Tongue (tissue), 1 donor: ENCODE measurements at regions not wholly inside any gene's neighbourhood (a gene's known extent, or its start where the extent isn't known, plus 50 kb on each side); places are given as distances from the start of the nearest gene placed in this dataset.

Experiments used
- DNase-seq: peaks from one replicate; pipeline ENCODE4 v3.0.0-alpha.2; 2015

DNA sequence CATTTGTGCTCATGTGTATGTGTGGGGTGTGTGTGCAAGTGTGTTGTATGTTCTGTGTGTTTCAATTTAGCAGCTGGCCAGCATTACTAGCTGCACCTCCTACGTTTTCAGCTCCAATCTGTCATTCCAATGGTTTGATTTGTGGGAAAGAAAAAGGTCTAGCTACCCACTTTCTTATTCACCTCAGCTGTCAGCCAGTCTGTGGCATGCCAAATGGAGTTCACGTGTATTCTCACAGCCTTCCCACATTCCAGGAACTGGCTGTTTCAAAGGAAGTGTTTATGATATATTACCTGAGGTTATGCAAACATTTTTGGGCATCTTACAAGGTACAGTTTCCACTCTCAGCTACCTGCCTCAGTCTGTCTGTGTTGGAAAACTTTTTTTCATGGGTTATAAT is 220.2 kb upstream of the CPNE8 start:
- no peak for DNase-seq

DNA sequence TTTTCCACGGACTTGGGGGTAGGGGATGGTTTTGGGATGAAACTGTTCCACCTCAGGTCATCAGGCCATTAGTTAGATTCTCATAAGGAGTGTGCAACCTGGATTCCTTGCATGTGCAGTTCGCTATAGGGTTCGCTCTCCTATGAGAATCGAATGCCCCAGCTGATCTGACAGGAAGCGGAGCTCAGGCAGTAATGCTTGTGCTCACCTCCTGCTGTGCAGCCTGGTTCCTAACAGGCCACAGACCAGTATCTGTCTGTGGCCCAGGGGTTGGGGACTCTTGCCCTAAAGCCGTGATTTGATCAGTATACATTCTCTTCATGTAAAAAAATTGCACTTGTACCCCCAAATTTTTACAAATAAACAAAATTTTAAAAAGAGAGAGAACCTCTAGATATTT is 219.4 kb upstream of the CPNE8 start:
- no peak for DNase-seq

DNA sequence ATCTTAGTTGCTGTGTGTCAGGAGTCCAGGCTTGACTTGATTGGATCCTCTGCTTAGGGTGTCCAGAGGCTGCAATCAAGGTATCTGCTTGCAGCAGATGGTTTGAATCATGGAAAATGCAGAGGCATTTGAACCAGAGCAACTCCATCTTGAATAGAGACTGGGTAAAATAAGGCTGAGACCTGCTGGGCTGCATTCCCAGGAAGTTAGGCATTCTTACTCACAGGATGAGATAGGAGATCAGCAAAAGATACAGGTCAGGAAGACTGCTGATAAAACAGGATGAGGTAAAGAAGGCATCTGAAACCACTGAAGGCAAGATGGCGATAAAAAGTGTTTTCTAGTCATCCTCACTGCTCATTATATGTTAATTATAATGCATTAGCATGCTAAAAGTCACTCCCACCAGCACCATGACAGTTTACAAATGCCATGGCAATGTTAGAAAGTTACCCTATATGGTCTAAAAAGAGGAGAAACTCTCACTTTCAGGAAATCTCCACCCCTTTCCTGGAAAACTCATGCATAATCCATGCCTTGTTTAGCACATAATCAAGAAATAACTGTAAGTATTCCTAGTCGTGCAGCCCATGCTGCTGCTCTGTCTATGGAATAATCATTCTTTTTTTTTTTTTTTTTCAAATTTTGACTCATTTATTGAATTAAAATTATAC is 218.3 kb upstream of the CPNE8 start:
- DNase-seq: no peak

DNA sequence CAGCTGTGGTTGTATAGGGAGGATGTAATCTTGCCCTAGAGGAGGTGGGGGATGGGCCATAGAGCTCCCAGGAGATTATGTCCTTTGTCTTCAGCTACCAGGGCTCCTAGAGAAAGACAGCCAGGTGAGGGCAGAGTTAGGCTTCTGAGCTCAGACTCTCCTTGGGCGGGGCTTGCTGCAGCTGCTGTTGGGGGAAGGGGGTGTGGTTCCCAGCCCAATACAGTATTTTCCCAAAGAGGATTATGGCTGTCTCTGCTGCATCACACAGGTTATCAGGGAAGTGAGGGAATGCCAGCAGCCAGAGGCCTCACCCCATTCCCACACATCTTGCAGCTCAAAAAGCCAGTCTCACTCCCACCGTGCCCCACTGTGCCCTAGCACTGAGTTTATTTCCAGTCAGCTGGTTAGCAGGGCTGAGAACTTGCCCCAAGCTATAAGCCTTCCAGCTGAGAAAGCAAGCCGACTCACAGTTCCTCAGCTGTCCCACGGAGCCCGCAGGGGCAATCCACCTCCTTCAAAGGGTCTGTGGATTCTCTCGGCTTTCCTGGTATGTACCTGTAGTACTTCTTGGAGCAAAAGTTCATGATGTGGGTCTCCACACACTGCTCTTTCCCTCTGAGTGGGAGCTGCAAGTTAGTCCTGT is 217.3 kb upstream of the CPNE8 start:
- no peak for DNase-seq

DNA sequence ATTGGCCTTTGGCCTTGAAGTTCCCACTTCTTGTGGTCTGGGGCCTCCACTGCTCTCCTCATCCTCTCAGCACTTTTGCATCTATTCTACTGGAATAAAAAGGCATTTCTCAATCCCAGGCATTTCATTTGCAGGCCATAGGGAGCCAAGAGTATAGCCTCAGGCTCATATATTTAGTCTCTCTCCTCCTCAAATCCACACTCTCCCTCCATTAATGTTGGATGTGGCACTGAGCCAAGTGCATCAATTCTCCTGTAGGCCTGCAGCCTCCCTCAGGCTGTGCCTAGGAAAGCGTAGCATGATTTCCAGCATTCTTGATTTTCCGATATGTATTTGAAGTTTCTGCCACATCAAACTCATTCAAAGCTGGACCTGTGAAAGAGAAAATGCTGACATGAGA is 211.5 kb upstream of the CPNE8 start:
- no peak for DNase-seq

DNA sequence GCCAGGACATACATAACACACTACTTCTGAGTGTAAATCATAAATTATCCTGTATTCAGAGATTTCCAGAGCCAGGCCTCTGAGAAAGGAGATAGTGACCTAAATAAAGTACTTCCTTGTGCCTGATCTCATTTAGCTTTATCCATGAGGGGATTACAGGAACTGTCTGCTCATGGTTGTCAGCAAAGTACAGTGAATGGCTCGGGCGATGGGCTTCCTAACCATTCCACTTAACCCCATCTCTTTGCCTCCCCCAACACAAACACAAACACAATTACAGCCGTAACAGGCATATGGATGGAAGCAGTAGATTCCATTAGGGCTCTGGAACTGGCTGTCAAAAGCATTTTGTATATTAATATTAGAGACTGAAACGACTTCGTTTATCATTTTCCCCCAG is 206.7 kb upstream of the CPNE8 start:
- DNase-seq: no peak

DNA sequence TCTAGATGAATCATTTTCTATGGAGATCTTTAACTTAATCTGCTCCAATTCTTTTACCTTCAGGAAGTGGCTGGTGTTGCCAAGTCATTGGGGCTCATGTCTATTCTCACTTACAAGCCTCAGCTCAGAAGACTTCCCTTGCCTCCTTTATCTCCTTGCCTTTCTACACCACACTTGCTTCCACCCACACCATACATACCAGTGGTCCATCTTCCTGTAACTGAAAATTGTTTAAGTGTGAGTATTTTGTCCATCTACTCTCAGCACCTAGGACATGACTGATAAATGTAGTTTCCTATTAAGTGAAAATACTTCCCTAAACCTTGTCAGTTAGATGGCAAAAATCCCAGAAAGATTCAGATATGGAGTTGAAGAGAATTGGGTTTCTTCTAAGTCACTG is 199.7 kb upstream of the CPNE8 start:
- no peak for DNase-seq

DNA sequence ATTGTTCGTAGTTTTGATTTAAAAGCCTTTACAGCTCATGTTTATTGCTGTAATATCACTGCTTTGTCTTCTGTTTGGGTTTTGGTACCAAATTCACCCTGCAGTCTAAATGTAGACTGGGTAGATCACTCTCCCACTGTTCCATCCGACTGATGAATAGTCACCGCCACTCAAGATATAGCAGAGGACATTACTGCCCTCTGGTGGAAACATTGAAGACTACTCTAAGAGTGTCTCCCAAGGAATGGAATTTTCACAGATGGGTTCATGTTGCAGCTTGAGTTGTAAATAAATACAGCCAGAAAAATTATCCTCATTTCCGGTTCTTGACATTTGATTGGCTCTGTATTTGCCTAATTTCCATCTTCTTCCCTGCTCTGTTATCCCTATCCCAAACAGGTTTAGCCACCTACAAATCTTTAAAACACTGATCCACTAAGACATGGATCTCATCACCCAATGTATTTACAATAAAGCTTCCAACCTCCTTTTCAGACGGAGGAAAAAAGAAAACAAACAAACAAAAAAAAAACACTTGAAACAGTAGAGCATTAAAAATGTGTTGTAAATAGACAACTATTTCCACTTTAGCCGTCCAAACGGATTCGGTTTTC is 198.3 kb upstream of the CPNE8 start:
- DNase-seq: peak; percentile 78

DNA sequence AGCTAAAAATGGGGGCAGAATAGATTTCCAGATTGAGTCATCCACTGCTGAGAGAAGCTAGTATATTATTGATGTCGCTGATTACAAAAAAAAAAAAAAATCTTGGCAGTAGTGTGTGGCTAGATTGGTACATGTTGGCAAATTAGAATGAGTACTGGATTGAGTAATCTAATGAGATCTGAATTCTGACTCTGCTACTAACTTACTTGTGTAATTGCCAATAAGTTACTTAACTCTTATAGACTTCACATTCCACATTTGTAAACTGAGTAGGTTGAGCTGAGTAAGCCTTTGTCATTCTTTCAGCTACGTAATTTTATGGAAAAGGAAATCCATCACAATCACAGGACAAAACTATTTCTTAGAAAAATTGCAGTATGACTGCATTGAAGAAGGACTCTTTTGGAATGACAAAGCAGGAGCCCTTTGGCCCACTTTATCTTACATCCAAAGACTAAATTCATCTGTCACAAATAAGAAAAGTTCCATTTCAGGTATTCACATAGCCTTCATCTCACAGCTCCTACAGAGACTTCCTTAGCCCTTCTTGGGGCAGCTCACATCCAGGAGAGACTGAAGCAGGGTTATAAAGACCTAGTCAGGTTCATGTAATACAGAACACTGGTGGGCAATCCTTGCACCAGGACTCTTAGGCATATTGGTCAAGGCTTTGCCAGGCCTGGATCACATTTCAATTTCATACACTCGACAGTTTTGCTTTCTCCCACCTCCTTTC is 197.3 kb upstream of the CPNE8 start:
- DNase-seq: no peak

DNA sequence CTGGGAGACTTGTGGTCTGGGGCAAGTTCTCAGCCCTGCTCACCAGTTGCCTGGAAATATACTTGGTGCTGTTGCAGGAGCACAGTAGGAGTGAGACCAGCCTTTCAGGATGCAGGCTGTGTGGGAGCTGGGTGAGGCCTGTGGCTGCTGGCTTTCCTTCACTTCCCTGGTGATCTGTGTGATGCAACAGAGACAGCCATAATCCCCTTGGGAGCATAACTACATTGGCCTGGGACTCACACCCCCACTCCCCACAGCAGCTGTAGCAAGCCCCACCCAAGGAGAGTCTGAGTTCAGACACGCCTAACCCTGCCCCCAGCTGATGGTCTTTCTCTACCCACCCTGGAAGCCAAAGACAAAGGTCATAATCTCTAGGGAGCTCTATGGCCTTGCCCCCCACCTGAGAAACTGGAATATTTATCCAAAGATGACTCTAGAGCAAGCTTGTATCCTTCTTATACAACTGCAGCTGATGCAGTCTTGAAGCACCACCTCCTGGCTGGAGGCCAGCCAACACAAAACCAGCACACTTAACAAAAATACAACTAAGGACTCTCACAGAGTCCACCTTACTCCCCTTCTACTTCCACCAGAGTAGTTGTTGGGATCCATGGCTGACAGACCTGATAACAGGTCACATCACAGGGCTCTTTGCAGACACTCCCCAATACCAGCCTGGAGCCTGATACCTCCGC is 190.4 kb upstream of the CPNE8 start:
- DNase-seq: no peak

DNA sequence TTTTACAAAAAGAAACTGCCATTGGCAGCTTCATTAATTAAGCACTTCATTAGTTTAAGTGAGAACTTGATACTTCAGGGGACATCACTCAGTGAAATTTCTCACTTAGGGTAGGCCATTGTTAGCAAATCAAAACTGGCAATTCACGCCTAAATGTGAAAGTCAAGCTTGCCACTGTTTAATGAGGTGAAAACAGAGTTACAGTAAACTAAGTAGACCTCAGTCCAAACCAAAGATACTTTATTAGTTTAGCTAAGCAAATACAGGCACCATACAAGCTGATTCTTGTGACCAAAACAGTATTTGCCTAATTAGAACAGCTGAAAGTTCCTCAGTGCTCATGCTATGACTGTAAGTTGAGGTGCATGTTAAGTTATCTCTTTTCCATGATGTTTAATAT is 176.5 kb upstream of the CPNE8 start:
- no peak for DNase-seq

DNA sequence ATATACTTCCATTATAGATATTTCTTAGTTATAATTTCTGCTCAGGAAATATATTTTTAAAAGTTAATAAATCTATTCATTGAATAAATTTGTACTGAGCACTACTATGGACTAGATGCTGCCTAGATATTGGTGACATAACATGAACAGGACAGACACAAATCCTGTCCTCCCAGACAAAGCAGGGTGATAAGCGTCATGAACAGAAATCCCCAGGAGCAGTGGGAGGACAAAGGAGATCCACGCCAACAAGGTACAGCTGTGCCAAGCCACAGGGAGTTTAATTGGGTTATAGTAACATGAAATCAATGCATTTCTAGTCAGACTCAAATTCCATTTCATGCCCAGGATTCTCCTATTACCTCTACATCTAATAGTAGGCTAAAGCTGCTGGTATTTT is 171.8 kb upstream of the CPNE8 start:
- no peak for DNase-seq

DNA sequence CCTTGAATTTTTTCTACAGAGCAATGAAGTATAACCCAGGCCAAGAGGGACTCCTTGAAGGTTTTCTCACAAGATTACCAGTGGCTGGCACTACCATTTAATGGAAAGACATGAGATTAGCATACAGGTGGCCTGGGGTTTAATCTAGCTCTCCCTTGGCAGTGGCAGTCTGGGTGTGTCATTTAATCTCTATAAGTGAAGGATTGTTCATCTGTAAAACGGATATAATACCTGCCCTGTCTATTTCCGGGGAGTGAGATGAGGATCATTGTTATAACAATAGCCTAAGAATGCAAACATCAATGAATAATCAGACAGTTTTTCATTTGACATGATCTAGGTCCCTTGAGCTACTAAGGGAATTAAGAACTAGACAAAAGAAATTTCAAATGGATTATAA is 168.7 kb upstream of the CPNE8 start:
- DNase-seq: no peak

DNA sequence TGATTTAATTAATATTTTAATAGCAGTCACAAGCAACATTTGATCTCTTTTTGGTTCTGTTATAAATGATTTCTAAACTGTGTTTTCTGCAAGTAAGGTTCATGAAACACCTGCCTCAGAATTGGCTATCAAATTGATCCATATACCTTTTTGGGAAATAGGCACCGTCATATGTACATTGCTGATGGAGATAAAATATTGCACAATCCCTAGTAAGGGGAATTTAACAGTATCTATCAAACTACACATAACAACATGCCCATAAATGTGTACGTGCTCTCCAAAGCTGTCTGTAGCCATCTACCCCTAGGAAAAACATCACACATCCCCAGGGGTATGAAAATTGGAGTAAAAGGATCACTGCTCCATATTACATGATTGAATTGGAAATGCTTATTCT is 167.3 kb upstream of the CPNE8 start:
- no peak for DNase-seq

DNA sequence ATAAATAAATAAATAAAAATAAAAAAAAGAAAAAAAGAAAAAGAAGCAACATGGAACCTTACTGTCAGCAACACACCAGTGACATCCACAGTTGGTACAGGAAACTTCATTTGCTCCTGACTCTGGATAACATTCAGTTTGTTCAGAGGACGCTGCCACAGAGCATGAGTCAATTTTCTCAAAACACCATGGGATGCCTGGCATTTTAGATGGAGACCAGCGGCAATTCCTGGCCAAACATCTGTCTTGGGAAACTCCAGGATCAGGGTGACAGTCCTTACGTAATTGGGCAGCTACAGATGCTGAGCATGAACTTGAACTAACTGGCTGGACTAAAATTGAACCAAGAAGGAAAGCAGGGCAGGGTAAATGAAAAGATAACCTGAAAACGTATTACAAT is 166.2 kb upstream of the CPNE8 start:
- DNase-seq: no peak

DNA sequence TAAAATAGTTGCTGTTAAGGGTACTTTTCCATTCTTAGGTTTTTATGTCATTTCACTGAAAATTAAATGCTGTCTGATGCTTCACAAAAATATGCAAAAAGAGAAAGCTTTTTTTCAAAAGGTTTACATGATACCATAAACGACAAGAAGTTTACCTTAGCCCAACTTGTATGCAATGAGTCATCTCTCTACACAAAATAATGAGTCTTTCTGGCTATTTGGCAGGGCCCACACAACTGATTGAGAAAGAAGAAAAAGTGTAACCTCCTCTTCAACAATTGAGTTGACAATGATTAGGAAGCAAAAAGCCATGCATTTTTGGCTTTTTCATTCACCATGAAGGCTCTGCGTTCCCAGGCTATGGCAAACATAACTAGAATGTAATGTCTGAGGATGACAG is 165.4 kb upstream of the CPNE8 start:
- no peak for DNase-seq

DNA sequence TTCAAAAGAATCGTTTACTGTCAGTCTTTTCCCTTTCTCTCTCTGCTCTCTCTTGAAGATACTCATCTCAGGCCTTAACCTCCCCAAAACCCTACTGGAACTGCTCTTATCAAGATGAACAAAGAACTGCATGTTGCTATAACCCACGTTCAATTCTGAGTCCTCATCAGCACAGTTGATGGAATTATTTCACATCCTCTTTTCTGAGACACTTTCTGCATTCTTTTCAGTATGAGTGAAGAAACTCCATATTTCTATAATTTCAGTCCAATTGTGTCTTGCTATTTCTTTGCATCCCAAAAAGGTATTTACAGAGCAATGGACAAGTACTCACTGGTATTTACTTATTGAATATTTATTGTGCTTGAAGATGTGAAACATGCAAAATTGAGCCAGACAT is 160.1 kb upstream of the CPNE8 start:
- DNase-seq: no peak

DNA sequence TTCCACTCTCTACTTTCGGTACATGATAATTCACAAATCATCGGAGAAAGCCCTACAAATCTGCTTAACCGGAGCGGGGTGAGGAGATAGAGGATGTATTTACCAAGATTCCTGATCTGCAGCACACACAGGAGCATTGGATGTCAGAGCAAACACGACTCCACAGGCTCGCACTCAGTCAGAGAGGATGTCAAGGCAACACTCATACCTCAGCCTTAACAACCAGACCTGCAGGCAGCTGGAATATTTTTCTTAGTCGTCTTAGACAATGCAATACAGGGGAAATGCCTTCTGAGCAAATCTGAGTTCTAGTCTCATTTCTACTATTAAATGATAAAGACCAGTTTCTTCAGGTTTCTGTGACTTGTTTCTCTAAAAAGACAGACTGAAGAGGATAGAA is 159.3 kb upstream of the CPNE8 start:
- peak; percentile 1 for DNase-seq

DNA sequence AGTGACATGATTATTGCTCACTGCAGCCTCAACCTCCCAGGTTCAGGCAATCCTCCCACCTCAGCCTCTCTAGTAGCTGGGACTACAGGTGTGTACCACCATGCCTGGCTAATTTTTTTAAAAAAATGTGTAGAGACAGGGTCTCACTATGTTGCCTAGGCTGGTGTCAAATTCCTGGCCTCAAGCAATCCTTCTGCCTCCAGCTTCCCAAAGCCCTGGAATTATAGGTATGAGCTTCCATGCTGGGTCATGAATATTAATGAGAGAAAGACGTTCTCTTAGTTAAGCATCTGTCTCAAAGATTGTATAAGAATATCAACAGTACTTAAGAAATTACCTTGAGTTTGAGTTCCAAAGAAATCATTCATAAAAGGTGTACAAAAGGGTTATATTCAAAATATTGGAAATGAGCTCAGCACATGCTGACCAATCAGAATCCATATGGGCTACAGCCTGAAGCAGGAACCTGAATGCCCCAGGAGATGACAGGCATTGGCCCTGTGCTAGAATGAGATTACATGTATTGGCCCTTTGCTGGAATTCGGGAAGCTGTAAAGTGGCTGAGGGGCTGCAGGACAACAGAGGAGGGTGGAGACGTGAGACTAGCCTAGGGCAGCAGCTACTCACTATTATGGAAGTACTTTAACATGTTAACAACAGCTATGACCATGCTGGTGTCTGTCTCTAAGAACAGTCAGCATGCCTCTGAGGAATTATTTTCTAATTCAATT is 157.0 kb upstream of the CPNE8 start:
- DNase-seq: no peak

DNA sequence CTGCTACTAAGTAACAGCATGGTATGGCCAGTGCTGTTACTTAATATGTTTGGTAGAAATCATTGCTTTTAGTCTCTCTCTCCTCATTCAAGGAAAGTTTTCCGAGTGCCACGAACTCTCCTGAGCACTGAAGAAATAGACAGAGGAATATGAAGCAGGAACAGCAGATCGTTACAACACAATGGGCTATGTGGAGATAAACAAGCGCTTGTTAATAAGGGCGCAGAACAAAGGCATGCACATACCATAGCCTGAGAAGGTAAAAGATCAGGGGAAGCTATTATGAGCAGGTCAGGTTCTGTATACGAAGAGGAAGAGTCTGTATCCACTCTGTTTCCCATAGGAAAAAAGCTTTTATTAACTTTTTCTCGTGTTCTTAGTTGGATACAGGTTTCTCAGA is 156.2 kb upstream of the CPNE8 start:
- DNase-seq: no peak

DNA sequence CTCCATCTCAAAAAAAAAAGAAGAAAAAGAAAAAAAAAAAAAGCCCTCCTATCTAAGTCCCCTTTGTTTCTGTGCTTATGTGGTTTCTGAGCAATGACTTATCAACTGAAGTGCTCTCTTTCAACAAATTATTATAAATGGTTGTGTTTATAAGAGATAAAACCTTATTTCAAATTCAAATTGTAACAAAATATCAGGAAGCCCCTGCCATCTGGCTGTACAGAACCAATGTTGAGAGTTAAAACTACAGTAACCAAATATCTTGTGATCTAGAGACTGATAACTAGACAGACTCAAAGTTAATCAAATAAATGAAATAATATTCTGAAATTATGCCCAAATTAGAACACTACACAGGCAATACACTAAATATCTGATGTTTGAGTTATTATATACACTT is 143.0 kb upstream of the CPNE8 start:
- DNase-seq: no peak
